ENCODE measurements at regions not wholly inside any gene's neighbourhood (a gene's known extent, or its start where the extent isn't known, plus 50 kb on each side); places are given as distances from the start of the nearest gene placed in this dataset.
"Not testable (repeated sequence)": the region's sequence is repeated elsewhere in the genome, so short reads cannot be mapped to it uniquely, and the experiment has no call there.

- DNase-seq: not testable (repeated sequence)
Observed at GRCh38 chr13:55055666-55056065, 2027.1 kb downstream of the OLFM4 start.

DNA sequence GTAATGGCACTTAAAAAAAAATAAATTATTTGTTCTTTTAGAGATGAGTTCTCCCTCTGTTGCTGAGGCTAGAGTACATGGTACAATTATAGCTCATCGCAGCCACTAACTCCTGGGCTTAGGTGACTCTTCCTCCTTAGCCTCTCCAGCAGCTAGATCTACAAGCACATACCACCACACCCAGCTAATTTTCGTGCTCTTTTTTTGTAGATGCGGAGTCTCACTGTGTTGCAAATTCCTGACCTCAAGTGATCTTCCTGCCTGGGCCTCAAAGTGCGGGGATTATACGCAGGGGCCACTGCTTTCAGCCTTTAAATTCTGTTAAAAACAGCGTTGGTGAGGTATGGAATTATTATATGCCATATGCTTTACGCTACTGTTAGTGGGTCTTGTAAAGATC is 2034.0 kb downstream of the OLFM4 start:
- no peak for DNase-seq

DNA sequence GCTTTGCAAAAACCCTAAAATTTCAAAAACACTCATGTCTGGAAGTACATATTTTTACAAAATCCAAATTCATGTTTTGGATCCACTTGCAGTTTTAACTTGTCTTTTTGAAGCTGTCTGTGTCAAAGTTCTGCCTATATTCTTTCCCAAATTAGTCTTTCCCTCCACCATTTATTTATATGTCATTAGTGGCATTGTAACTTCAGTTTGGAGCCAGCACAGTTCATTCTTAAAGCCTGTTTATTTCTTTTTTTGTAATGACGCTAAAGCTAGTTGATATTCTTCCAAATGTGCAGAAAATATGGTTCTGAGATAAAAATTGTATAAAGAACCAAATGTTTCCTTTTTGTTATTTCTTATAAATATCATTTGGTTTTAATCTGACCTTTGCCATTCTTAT is 2039.3 kb downstream of the OLFM4 start:
- no peak for DNase-seq

DNA sequence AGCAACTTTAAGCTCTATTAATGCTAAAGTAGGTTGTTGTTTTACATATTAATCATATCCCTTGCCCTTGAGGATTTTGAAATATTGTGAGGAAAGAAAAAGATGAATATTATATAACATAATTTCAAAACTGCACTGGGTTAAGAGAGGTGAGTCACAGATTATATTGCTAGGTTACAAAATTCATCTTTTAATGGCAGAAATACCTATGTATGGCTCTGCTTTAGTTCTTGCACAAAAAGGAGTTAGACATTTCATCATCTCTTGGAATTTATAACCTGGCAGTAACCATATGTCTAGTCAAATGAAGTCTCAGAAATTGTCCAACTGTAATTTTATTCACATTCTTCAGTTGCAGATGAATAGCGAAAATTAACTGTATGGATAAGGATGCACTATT is 2041.1 kb downstream of the OLFM4 start:
- DNase-seq: no peak

GRCh38 chr13:55073000-55073399 is 2044.4 kb downstream of the OLFM4 start:
- DNase-seq: no peak

GRCh38 chr13:55084630-55085029 is 2056.0 kb downstream of the OLFM4 start:
- DNase-seq: no peak

DNA sequence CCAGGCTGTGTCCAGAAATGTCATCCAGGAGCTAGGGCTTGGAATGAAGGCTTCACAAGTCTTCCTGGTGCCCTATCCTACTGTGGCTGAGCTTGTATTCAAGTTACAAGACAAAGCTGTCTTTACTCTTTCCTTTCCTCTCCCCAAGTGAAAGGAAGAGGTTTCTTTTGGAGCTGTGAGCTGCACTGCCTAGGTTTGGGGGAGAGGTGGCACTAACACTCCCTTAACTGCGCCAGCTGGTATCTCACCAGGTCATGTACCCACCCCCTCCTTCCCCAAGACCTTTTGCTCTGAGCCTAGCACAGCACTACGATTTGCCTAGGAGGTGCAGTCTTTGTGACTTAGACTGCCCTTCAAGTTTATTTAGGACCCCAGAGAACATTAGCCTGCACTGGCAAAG is 2053.6 kb upstream of the PRR20A start:
- no peak for DNase-seq

GRCh38 chr13:55090612-55091011 is 2050.1 kb upstream of the PRR20A start:
- DNase-seq: no peak

GRCh38 chr13:55091172-55091571 is 2049.5 kb upstream of the PRR20A start:
- DNase-seq: no peak

DNA sequence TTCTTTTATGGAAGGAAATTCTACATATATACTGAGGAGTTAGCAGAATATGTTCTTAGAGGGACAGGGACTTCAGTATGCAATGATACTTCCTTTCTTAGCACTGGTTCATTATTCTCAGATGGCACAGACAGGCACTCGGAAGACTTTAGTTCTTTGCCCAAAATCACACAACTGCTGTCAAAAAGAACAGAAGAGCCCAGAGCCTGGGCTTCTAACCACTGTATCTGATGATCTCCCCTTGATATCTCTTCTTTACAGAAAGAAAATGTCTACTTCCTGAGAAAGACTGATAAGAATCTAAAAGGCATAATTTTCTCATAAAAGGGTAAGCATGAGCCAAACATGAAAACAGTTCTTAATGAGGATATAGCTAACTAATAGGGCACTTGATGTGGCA is 2034.2 kb upstream of the PRR20A start:
- no peak for DNase-seq

DNA sequence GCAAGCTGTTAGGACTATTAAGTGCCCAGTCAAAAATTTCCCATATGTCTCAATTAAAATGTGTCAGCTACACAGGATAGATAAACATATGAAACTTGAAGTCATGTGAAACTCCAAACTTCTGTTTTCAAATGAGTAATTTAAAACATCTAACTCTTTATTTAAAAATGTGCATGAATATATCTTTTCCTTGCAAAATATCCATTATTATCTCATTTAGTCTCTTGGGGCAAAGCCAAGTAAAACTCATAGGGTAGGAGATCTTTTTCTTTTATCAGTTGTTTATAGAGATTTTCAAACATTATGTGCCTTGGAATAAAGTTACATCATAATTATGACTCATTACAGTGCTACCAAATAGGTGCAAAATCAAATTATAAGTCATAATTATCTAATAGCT is 2020.1 kb upstream of the PRR20A start:
- DNase-seq: no peak

GRCh38 chr13:55155046-55155445 is 1985.7 kb upstream of the PRR20A start:
- no peak for DNase-seq

GRCh38 chr13:55159765-55160164 is 1981.0 kb upstream of the PRR20A start:
- no peak for DNase-seq

DNA sequence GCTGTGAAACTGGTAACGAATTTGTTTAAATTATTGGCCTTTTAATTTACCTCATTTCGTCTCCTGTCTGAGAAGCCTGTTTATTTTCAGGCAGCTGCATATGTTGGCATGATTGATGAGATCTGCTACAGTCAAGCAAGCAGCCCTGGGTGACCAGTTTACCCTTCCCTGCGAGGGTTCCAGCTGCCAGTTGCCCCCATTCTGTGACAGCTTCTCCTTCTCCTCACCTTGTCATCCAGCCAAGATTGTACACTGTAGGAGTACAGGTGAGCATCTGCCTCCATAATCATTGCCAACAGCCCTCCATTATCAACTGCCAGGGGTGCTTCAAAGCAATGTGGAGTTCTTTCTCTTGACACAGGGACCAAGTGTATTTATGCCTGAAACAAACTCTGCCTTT is 1979.9 kb upstream of the PRR20A start:
- DNase-seq: peak in 1 of 14 donors; percentile 10

DNA sequence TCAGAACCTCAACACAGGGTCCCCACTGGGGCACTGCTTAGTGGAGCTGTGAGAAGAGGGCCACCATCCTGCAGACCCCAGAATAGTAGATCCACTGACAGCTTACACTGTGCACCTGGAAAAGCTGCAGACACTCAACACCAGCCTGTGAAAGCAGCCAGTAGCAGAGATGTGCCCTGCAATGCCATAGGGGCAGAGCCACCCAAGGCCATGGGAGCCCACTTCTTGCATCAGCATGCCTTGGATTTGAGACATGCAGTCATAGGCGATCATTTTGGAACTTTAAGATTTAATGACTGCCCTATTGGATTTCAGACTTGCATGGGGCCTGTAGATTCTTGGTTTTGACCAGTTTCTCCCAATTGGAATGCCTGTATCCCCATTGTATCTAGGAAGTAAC is 1962.1 kb upstream of the PRR20A start:
- DNase-seq: not testable (repeated sequence)

- DNase-seq: no peak
Observed at GRCh38 chr13:55190996-55191395, 1949.7 kb upstream of the PRR20A start.

GRCh38 chr13:55199134-55199533 is 1941.6 kb upstream of the PRR20A start:
- no peak for DNase-seq

GRCh38 chr13:55214841-55215345 is 1925.8 kb upstream of the PRR20A start:
- DNase-seq: no peak

- no peak for DNase-seq
Observed at GRCh38 chr13:55219538-55219937, 1921.2 kb upstream of the PRR20A start.

DNA sequence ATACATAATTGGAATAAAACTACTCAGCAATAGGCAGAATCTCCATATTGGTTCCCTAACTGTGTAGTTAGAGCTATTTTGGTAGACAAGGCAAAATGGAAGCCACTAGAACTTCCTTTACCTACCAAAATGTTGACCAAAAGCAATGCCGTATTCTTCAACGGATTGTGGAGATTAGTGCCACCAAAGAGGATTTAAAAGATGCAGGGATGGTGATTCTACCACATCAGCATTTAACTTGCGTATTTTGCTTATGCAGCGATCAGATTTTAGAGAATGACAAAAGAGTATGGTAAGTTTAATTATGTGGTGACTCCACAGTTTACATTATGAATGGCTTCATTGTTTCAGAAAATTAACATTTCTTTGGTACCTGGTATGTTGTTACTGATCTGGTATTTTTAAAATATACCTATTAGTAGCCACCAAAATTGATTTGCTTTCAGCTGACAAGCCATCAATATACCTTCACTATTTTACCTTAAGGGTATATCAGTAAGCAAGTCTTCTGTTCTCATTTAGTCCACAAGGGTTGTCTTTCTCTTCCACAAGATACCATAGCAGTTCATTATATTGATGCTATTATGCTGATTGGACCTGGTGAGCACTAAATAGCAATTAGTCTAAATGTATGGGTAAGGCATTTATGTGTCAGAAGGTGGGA is 1910.7 kb upstream of the PRR20A start:
- DNase-seq: no peak

DNA sequence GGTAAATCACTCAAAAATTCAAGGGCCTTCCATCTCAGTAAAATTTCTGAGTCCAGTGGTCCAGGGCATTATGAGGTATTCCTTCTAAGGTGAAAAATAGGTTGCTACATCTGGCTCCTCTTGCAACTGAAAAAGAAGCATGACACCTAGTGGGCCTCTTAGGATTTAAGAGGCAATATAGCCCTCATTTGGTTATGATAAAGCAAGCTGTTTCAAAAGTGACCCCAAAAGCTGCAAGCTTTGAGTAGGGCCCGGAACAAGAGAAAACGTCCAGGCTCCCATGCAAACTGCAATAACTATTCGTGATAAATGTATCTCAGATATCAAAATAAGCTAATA is 1910.2 kb upstream of the PRR20A start:
- no peak for DNase-seq

DNA sequence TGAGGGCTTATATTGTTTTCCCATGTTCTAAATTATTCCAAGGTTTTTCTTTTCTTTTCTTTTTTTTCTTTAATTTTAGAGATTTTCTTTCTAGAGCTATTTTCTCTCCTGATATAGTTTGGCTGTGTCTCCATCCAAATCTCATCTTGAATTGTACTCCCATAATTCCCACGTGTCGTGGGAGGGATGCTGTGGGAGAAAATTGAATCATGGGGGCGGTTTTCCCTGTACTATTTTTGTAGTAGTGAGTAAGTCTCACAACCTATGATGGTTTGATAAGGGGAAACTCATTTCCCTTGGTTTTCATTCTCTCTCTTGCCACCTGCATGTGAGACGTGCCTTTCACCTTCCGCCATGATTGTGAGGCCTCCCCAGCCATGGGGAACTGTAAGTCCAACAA is 1906.4 kb upstream of the PRR20A start:
- no peak for DNase-seq

- DNase-seq: no peak
Observed at GRCh38 chr13:55245005-55245644, 1895.6 kb upstream of the PRR20A start.

DNA sequence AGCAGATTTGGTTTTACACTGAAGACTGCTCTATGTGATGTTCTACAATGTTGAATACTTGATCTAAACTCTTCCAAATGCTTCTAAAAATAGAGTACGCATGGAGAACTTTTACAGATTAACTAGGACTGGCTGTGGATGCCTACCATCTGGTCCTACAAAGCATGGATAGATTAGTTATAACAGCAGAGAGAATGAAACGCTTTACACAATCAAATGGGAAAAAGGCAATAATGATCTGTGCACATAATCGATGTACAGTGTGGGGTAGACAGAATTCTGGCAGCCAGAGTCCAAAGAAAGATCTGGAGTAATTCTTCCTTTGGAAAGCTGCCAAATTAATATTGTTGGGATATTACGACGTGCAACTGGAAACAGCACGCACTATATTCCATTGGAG is 1885.5 kb upstream of the PRR20A start:
- no peak for DNase-seq

- no peak for DNase-seq
Observed at GRCh38 chr13:55263045-55263444, 1877.7 kb upstream of the PRR20A start.
